PC-9 (cell line): ENCODE measurements at regions not wholly inside any gene's neighbourhood (a gene's known extent, or its start where the extent isn't known, plus 50 kb on each side); places are given as distances from the start of the nearest gene placed in this dataset.

Experiments used
- EZH2 ChIP-seq: fragments of 200-600 bp; sonication (generic); IDR thresholded peaks from 2 replicates; pipeline ENCODE4 v1.8.0; 2017; ENCODE audit warnings: antibody characterized with exemption, low read depth
- TF ChIP-seq, protein P1 (sequence below): fragments of 200-600 bp; sonication (generic); conservative IDR thresholded peaks from 2 replicates; pipeline ENCODE4 v1.6.1; 2017; ENCODE audit warnings: mixed run types, antibody characterized with exemption, mild to moderate bottlenecking, moderate library complexity

DNA sequence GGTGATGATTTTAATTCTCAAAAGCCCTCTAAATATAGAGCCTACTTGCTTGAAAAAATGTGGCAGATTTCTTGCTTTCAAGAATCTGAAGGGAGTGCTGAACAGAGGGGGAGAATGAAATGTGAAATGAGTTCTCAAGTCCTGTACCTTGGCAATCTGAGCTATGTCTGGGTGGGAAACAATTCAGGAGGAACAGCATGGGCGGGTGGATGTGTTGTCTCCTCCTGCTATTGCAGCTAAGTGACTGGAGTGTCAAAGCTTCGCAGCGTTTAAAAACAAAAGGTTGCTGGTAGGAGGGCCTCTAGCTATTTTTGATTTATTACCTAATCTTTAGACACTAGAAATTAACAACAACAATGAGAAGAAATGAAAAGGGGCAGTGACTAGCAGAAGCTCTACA, 102.5 kb upstream of the ARG1 start:
- TF ChIP-seq, protein P1, sequence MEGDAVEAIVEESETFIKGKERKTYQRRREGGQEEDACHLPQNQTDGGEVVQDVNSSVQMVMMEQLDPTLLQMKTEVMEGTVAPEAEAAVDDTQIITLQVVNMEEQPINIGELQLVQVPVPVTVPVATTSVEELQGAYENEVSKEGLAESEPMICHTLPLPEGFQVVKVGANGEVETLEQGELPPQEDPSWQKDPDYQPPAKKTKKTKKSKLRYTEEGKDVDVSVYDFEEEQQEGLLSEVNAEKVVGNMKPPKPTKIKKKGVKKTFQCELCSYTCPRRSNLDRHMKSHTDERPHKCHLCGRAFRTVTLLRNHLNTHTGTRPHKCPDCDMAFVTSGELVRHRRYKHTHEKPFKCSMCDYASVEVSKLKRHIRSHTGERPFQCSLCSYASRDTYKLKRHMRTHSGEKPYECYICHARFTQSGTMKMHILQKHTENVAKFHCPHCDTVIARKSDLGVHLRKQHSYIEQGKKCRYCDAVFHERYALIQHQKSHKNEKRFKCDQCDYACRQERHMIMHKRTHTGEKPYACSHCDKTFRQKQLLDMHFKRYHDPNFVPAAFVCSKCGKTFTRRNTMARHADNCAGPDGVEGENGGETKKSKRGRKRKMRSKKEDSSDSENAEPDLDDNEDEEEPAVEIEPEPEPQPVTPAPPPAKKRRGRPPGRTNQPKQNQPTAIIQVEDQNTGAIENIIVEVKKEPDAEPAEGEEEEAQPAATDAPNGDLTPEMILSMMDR, result no peak
- TF ChIP-seq EZH2, result no peak
